Upper lobe of left lung (tissue), 4 donors: ENCODE measurements at regions not wholly inside any gene's neighbourhood (a gene's known extent, or its start where the extent isn't known, plus 50 kb on each side); places are given as distances from the start of the nearest gene placed in this dataset.

ENCODE experiments used
- CTCF ChIP-seq, 6 experiments: fragments of 450-650 bp in 4 of 6; fragments of 200-600 bp in 2 of 6; sonication (generic) in 2 of 6; IDR thresholded peaks; one replicate each; pipeline ENCODE4 v1.5.1; 2016 to 2019; ENCODE audit warnings: antibody characterized with exemption in 6 of 6
- POLR2A ChIP-seq, 4 donors: fragments of 450-650 bp; IDR thresholded peaks; one replicate each; pipeline ENCODE4 v1.5.1; 2016 to 2017; ENCODE audit warnings: antibody characterized with exemption in 4 of 4, mild to moderate bottlenecking in 2 of 4

DNA sequence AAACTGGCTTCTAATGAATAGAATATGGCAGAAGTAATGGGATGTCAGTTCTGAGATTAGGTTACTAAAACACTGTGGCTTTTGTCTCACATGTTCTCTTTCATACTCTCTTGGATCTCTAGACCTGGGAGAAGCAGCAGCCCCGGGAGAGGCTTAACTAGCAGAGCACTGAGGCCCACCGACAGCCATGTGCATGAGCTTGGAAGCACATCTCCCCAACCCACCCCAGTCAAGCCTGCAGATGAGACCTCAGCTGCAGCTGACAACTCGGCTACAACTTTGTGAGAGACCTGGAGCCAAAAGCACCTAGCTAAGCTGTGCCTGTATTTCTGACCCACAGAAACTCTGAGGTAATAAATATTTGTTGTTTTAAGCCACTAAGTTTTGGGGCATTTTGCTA is 100.8 kb downstream of the TRIM29 start:
- no peak for TF ChIP-seq CTCF (IDR thresholded peaks at IDR 0.05)
- TF ChIP-seq POLR2A (IDR thresholded peaks at IDR 0.05), result no peak
